Stimulated activated CD4-positive, alpha-beta T cell treated with anti-CD3 and anti-CD28 coated beads, Interleukin-2, amount 100 ng/mL, for 48 hours (primary cell): ENCODE measurements at regions not wholly inside any gene's neighbourhood (a gene's known extent, or its start where the extent isn't known, plus 50 kb on each side); places are given as distances from the start of the nearest gene placed in this dataset.

ENCODE experiments used
- DNase-seq, 2 donors: peaks; one replicate each; pipeline ENCODE4 v3.0.0-alpha.2; 2020

DNA sequence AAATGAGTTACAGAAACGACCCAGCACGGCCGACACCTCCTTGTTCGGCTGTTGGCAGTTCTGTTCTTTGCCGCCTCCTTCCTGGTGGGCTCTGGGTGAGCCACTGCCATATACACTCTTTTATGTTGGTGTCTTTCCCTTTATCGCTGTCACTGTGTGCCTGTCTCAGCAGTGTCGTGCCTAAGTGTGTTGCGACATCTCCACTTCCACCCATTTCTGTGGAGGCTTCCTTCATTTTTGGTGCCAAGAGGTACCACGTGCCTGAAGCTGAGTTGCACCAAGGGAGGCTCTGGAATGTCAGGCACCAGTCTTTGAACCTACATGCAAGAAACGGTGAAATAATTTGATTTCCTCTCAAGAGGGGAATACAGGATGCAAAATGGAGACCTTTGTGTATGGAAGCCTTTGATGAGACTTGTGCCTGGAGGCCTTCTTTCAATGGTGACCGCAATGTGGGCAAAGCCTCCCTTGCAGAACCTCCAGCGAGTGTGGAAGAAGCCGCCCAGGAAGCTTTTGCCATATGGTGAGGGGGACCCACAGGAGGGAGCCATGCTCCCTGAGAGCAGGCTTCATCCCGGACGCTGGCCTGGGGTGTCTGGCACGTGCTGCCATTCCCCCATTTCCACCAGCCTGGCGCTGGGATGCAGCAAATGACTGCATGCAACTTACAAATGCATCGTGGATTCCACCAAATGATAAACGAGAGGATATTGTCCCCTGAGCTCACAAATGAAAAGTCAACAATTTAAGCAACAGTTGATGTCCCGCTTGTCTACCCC, 136.2 kb downstream of the TEX29 start:
- no peak for DNase-seq

DNA sequence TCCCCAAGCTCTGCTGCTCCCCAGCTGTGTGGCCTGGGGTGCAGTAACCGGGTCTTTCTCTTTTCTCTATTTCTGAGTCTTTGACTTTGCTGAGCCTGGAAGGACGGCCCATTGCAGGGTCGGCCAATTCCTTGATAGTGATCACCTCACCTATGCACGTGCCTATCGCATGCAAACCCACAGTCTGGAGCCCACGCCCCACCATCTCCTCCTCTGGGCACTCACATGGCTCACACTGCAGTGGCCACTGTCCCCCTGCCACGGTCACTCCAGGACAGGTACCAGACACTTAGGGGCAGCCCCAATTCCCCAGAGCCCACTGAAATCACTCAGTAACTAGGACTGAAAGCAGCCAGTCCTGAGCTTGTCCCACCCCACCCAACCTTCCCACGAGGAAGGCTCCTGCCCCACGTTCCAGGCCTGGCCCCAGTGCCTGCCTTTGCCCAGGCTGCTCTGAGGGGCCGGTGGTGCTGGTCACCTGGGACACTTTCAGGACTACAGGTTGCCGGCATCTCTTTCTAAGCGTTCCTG, 137.6 kb downstream of the TEX29 start:
- no peak for DNase-seq

DNA sequence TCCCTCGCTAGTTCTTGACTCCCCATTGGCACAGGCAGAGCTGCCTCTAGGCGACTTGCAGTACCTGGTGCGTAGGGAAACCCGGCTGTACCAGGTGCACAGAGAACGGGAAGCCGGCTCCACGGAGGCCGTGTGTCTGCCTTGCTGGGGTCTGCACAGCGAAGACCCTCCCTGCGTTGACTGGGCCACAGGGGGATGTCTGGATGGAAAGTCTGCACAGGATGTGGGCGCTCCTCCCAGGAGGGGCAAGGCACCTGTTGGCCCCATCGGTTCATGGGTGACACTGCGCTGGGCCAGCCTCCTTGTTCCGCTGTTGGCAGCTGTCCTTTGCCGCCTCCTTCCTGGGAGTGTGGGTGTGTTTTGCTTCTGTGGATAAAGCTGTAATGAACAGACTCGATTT, 138.3 kb downstream of the TEX29 start:
- DNase-seq = no peak

DNA sequence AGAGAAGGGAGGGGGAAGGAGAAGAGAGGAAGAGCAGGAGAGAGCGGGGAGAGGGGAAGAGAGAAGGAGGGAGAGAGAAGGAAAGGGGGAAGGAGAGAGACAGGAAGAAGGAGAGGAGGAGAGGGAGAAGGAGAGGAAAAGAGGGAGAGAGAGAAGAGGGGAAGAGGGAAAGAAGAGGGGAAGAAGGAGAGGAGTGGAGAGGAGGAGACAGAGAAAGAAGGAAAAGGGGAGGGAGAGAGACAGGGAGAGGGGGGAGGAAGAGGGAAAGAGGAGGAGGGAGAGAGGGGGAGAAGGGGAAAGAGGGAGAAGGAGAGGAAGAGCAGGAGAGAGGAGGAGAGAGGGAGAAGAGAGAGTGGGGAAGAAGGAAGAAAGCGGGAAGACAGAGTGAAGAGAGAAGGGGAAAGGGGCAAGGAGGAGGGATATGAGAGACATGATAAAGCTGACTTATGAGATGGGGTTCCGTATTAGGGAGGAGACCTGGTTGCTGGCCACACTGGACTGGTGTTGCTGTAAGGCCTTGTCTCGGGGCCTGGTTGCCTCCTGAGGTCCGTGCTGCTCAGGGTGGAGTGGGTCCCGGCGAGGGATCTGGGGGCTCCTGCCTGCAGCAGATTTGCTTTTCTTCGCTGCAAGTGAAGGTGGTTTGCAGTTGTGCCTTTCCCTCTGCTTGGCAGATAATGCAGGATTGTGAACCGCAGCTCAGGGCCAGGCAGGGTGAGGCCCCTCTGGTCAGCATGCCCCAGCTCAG, 139.5 kb downstream of the TEX29 start:
- no peak for DNase-seq

DNA sequence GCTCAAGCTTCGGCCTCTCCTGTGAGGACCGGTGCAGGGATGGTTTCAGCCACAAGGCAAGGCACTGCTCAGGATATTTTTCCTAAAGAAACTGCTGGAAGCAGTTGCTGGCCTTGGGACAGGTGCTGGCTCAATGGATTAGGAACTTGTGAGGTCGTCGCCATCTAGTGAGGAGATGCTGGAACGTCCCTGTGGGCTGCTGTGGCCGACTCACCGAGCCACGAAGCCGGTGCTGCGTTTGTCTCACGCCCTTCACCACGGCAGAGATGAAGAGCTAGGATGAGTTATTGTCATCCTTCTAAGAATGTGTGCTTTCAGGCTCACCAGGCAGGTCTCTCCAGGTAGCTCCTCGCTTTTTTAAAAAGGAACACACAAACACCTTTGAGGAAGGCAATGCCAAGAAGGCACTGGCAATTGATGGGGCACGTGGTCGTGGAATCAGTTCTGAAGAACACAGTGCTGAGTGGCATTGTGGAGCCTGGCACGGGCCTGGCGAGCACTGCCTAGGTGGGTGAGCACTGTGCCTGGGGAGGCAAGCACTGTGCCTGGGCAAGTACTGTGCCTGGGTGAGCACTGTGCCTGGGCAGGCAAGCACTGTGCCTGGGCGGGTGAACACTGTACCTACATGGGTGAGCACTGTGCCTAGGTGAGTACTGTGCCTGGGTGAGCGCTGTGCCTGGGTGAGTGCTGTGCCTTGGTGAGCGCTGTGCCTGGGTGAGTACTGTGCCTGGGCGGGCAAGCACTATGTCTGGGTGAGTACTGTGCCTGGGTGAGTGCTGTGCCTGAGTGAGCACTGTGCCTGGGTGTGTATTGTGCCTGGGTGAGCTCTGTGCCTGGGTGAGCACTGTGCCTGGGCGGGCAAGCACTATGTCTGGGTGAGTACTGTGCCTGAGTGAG, 140.4 kb downstream of the TEX29 start:
- DNase-seq = no peak

DNA sequence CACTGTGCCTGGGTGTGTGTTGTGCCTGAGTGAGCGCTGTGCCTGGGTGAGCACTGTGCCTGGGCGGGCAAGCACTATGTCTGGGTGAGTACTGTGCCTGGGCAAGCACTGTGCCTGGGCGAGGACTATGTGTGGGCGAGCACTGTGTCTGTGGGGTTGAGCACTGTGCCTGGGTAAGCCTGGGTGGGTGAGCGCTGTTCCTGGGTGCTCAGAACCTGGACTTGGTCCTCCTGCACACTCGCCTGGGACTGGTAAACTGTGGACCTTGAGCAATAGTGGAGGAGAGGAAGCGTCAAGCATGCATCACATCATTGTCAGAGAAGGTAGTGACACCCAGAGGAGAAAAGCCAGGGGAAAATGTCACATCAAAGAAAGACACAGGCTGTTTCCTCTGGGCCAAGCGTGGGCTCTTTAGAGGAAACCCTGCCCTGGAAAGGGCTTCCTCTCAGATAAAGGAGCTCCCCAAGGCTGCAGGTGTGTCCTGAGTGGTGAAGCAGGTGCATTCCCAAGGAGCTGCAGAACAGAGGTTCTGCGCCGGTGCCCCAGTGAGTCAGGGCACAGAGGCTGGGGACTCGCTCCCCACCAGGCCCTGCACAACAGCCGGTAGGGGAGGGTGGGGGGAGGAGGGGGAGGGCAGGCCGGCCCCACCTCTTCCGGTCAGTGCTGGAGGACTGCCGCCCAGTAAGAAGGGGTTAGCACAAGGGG, 141.2 kb downstream of the TEX29 start:
- DNase-seq = no peak

GRCh38 chr13:111462221-111462764, 141.9 kb downstream of the TEX29 start:
- DNase-seq = no peak

DNA sequence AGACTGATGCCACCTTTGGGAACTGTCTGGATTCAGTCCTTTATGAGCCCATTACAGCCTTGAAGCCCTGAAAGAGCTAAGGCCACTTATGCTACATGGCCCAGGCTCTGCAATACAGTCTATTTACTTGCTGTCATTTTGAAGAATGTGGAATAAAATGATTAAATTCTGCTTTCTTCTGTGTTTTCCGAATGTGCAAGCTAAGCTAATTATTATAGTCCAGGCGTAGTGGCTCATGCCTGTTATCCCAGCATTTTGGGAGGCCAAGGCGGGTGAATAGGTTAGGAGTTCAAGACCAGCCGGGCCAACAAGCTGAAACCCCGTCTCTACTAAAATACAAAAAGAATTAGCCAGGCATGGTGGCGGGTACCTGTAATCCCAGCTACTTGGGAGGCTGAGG, 142.5 kb downstream of the TEX29 start:
- no peak for DNase-seq

GRCh38 chr13:111467111-111467890, 146.9 kb downstream of the TEX29 start:
- DNase-seq = no peak

- DNase-seq = no peak
Observed at GRCh38 chr13:111468037-111468959, 147.9 kb downstream of the TEX29 start.

- DNase-seq = no peak
Observed at GRCh38 chr13:111469450-111469849, 149.0 kb downstream of the TEX29 start.

- no peak for DNase-seq
Observed at GRCh38 chr13:111469916-111470506, 149.6 kb downstream of the TEX29 start.

DNA sequence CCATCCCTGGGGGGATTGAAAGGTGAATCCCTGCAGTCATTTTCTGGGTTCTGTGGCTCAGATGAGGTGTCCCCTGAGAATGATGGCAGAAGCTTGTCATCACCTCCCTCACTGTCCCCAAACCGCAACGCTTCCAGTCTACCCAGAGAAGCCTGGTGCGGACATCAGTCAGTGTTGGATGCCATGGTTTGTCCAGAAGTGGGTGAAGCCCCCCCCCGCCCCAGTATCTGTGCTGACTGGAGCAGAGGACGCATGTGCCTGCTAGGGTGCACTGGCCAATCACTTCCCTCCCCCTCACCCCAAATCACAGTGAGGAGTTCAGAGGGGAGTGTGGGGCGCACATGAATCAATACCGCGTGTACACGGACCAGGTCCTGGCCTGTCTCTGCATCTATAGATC, 150.5 kb downstream of the TEX29 start:
- no peak for DNase-seq

DNA sequence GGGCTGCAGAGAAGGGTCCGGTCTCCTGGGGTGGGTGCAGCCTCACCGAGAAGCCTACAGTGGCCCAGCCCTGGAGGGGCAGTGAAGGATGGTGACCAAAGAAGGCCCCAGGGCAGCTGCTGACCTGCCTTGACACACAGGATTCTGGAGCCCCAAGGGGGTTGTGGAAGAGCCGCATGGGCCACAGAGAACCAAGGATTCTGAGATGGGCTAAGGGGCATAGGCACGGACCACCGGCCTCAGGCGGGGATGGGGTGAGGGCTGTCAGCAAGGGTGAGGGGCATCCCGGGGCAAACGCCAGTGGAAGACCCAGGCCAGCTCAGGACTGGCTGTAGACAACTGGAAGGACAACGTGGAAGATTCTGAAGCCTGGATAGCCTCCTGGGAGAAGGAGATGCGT, 151.6 kb downstream of the TEX29 start:
- no peak for DNase-seq

DNA sequence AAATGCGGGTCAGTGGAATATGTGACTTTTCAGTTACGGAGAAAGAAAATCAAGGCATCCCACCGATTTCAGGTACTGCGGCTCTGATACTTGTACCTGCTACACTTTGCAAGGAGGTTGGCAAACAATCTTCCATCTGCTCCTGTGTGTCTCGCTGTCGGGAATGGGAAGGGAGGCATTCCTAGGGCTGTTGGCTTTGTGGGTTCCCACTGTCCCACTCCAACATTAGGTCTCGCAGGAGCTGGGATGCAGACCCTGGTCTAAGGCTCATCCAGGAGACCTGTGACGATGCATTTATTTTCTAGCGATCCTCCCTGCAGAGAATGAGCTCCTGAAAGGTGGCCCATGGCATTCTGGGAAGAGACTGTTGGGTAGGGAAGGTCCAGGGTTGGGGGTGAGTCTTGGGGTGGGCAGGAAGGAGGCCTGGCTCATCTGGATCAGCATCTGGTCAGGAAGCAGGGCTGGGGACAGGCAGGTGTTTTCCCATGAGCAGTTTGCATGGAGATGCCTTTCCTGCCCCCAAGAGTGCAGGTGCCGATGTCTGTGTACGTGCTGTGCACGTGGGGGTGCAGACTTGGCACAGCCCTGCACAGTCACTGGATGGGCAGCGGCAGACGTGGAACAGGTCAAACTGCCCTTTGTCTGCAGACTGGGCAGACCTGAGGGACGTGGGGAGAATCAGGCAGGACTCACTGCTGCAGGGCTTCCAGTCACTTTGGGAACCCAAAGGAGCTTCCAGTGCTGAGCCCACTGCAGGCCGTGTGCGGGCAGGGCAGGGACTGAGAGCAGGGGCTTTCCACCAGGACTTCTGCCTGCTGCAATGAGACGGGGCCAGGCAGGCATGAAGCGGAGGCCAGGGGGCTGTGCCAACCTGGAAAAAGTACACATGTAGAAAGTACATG, 152.4 kb downstream of the TEX29 start:
- no peak for DNase-seq

DNA sequence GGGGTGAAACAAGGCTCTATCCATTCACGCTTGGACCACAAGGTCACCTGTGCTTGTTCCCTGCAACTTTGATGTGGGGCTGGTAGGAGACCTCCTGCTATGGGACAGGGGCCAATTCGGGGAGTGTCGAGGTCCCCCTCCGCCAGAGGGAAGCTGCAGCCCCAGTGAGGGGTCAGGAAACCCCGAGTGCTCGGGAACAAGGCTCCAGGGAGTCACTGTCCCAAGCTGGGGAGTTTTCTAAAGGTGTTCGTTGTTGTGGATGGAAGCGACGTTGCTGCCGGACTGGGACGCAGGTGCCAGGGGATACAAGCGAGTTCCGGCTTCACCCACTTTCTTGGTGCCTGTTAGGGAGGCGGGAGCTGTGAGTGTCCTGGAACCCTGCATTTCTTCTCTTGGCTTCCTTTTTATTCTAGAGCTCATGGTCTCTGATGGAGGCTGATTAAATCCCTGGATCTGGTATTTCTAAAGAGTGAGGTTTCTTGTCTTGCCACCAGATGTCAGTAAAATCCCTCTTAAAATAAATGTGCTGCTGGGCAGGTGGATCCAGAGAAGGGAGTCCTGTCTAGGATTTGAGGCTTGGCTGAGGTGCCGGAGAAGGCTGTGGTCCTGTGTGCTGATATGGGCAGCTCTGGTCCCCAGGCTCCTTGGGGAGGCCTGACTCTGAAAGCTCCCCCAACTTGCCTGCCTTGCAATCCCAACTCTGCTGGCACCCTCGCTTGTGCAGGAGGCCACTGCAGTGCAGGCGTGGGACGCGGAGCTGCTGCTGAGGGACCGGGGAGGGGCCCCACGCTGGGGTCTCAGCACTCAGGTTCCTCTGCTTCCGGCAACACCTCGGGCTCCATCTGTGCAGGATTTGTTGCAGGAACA, 153.9 kb downstream of the TEX29 start:
- DNase-seq = no peak

DNA sequence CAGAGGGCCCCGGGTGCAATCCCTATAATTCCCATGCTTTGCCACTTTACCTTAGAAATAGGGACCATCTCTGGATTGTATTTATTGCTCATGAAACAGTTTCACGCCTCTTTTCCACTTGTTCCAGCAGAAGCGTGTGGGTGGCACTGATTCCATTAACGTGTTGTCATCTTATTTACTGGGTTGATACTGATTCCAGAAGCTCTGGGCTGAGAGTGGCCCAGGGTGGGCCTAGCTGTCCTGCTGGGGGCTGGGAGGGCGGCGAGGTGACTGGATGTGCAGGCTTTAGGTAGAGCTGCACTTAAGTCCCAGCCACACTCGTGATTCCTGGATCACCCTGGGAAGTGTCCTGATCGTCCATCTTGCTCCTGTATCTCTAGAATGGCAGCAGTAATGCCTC, 155.0 kb downstream of the TEX29 start:
- DNase-seq = no peak

DNA sequence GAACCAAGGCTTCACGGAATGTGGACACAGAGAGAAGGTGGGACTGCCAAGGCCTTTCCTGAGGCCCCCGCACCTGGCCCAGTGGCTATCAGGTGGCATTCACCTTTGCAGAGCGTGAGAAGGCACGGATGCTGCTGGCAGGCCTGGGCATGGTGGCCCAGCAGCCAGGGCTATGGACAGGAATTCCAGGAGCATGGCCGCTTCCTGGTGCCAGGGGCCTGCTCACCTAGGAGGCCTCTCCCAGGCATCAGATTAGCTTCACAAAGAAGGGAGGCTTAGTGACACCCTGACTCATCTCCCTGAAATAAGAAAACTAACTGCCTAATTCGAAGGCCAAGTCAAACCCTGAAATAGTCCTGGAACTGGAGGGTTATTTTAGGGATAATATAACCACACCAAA, 155.8 kb downstream of the TEX29 start:
- DNase-seq = no peak
